ENCODE measurements at regions not wholly inside any gene's neighbourhood (a gene's known extent, or its start where the extent isn't known, plus 50 kb on each side); places are given as distances from the start of the nearest gene placed in this dataset.

DNA sequence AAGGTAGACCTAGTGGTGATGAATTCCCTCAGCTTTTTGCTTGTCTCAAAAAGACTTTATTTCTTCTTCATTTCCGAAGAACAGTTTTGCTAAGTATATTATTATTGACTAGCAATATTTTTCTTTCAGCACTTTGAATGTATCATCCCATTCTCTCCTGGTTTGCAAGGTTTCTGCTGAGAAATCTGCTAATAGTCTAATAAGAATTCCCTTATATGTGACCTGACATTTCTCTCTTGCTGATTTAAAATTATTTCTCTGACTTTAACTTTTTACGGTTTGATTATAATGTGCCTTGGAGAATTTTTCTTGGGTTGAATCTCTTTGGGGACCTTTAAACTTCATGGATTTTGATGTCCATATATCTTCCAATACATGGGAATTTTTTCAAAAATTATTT is 628.3 kb upstream of the ADGRL2 start:
- TF ChIP-seq POLR2AphosphoS5 (IDR thresholded peaks at IDR 0.05) (no peak), POLR2A (IDR thresholded peaks at IDR 0.05) (no peak)
- TF ChIP-seq, protein P1, sequence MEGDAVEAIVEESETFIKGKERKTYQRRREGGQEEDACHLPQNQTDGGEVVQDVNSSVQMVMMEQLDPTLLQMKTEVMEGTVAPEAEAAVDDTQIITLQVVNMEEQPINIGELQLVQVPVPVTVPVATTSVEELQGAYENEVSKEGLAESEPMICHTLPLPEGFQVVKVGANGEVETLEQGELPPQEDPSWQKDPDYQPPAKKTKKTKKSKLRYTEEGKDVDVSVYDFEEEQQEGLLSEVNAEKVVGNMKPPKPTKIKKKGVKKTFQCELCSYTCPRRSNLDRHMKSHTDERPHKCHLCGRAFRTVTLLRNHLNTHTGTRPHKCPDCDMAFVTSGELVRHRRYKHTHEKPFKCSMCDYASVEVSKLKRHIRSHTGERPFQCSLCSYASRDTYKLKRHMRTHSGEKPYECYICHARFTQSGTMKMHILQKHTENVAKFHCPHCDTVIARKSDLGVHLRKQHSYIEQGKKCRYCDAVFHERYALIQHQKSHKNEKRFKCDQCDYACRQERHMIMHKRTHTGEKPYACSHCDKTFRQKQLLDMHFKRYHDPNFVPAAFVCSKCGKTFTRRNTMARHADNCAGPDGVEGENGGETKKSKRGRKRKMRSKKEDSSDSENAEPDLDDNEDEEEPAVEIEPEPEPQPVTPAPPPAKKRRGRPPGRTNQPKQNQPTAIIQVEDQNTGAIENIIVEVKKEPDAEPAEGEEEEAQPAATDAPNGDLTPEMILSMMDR (IDR thresholded peaks at IDR 0.05), result no peak

Measured in prostate gland (tissue), 2 donors.